HG02970 (cell line): ENCODE measurements at regions not wholly inside any gene's neighbourhood (a gene's known extent, or its start where the extent isn't known, plus 50 kb on each side); places are given as distances from the start of the nearest gene placed in this dataset.

ENCODE experiments used
- ATAC-seq: cut with Tn5 transposase; IDR thresholded peaks from one replicate; pipeline ENCODE4 v1.9.1; 2021; ENCODE audit warnings: mild to moderate bottlenecking, moderate library complexity, moderate number of reproducible peaks; ENCODE audit not compliant: unreplicated experiment, low FRiP score

- ATAC-seq: no peak
Observed at GRCh38 chr13:34577051-34577450, 365.0 kb upstream of the NBEA start.

DNA sequence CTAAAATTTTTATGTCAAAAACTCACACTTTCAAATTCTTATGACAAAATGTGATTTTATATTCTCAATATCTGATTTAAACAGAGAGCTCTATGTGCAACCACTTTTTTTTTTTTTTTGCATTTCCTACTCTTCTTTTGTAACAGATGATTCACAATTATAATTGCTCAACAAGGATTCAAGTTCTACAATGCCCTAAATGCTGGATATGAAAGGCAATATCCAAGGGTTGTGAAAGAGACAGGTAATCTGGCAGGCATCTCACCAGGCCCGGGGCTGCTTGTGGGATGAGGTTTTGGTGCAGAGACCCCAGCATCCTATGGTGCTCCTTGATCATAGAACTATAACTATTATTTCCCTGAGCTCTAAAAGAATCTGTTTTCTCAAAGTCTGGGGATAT is 363.6 kb upstream of the NBEA start:
- no peak for ATAC-seq

- no peak for ATAC-seq
Observed at GRCh38 chr13:34578917-34579316, 363.2 kb upstream of the NBEA start.

- ATAC-seq: no peak
Observed at GRCh38 chr13:34583181-34583580, 358.9 kb upstream of the NBEA start.

GRCh38 chr13:34587576-34587975 is 354.5 kb upstream of the NBEA start:
- ATAC-seq: no peak

- ATAC-seq: no peak
Observed at GRCh38 chr13:34588362-34588761, 353.7 kb upstream of the NBEA start.

- ATAC-seq: no peak
Observed at GRCh38 chr13:34589581-34589980, 352.5 kb upstream of the NBEA start.

GRCh38 chr13:34591129-34591528 is 350.9 kb upstream of the NBEA start:
- no peak for ATAC-seq

- no peak for ATAC-seq
Observed at GRCh38 chr13:34591900-34592529, 350.1 kb upstream of the NBEA start.

DNA sequence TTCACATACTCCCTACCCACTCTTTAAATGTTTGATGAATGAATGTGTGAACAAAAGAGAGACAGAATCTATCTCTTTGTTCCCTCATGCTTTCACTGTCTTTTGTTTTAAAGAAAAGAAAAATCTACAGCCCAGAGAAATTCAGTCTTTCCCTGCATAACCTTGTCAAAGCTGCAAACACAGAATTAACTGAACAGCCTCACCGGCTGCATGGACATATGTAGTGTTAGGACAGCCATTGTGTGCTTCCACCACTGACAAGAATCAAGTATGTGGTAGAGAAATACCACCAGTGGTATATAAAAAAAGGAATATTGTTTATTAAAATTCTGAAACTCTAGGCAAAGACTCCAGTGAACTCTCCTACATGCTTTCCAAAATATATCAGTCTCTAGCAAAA is 348.4 kb upstream of the NBEA start:
- no peak for ATAC-seq

- no peak for ATAC-seq
Observed at GRCh38 chr13:34594507-34594906, 347.6 kb upstream of the NBEA start.

DNA sequence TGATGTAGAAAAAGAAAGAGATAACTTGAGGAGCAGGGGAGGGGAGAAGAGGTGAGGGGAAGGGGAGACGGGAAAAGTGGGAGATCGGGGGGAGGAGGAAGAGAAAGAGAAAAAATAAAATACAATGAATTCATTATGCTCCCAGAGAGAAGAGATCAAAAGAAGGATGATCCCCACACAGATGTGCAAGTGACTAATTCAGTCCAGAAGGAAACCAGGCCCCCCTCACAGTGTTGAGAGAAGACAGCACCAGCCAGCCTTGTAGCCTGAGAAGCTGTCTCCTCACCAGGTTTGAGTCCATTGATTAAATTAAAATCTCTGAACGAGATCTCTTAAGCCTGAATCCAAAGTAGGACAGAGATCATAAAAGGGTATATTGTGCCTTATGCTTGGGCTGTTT is 333.7 kb upstream of the NBEA start:
- ATAC-seq: no peak

DNA sequence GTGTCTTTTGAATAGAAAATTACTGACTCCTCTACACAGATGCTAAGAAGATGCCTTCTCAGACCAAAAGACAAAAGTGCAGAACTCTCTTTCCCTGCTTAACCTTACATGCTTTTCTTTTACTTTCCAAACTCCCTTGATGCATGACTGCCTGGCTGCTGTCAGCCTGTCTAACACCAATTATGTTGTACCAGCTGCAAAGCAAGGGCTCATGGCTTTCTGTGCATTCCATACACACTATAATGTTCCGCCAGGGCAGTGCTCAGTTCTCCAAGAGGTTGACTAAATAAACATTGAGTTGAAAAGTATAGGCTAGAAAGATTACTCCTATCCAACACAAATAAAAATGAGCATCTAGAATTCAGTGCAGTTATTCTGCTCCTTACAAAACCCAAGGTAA is 330.4 kb upstream of the NBEA start:
- ATAC-seq: no peak

DNA sequence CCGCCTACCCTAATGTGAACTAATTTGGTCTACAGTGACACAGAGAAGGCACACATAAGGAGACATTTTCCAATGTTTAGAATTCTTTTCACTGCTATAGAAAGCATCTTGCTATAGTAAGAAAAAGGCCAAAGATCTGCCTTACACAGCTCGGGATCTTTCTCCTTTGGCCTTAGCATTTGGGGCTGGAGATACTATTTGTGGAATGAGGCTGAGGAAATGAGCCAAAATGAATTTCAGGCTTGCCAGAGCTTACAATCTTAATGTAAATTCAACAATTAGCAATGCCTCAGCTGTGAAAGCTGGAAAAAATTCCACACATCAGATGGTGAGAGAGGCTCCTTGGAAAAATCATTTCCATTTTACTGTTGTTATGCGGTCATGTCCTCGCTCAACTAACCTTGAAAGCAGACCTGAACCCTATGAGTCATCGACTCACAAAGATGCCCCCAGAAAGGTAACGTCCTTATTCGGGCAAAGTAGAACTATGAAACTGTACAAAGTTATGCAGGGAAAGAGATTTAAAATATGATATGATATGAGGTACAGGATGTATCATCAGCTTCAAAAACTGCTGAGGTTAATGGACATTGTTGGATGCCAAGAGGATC is 324.5 kb upstream of the NBEA start:
- ATAC-seq: no peak

DNA sequence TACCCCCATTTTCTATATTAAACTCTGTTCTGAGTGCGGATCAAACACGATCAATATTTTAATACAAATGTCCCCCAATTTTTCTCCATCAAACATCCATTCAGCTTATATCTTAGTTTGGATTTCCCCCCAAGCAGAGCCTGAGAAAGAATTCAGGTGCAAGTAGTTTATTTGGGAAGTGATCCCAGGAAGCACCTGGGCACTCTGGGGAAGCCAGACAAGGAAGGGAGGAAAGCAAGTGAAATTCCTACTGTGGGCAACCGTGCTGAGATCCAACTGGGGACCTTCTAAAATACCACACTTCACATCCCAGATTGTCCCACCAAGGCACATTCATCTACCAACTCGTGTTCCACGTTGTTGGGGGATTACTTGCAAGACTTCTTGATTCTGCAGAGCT is 323.4 kb upstream of the NBEA start:
- no peak for ATAC-seq

GRCh38 chr13:34619326-34619725 is 322.7 kb upstream of the NBEA start:
- ATAC-seq: no peak

DNA sequence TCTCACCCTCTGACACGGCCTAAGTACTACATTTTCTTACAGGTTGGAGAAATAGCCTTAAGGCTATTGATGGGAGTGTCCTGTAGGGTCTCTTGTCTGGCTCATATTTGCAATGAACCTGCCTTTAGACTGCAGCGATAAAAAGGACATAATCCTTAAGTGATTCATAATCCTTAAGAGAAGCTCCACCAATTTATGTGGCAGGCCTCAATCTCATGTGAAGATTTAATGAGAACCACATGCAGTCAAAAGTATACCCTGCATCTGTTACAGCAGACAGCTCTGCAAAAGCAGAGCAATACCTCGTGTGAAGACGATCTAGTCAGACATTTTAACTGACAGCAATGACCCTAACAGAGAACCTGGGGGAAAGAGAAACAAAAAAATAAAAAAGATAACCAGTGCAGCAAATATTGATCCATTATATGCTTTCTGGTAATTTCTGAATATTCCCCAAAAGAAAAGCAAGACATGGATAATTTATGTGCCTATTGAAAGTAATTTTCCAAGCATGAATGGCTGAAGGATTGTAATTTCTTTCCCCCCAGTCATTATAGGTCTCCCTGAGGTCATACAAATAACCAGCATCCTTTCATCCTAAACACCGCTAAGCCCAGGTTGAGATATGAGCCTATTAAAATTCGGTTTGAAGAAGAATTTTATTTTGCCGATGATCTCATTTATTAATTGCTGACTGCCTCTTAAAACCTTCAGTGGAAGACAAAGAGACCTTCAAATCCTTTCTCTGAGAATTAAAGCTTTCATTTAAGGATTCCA is 321.8 kb upstream of the NBEA start:
- no peak for ATAC-seq

DNA sequence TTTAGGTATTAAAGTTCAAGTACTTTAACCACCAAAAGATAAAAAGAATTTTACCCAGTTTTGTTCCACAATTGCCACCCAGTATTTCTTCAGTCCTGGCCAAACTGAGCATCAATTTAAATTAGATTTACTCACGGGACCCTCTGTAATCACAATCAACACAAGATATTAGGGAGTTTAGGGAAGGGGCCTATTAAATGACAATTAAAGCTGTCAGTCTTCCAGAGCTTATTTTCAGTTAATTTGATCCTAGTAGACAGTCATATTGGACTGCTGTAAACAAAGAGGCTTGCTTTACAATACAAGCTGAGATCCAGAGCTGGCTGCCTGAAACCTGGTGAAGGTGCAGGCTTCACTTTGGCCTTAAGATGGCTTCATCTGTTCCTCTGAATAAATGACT is 321.2 kb upstream of the NBEA start:
- no peak for ATAC-seq

DNA sequence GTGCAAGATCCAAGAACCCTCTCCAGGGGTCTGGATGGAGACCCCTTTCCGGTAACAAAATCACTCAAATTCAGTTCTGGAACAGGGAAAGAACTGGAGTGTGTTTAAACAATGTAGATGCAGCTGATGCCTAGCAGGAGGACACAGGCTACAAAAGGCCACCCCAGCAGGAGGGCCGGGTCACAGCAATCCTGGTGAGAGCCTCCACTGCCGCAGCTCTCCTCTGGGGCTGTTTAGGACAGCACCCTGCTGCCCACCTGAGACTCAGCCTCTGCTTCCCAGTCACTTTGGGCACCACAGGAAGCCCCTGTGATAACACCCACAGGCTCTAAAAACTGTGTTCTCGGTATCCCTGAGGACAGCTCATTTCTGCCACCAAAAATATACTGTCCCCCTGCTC is 318.7 kb upstream of the NBEA start:
- ATAC-seq: no peak

DNA sequence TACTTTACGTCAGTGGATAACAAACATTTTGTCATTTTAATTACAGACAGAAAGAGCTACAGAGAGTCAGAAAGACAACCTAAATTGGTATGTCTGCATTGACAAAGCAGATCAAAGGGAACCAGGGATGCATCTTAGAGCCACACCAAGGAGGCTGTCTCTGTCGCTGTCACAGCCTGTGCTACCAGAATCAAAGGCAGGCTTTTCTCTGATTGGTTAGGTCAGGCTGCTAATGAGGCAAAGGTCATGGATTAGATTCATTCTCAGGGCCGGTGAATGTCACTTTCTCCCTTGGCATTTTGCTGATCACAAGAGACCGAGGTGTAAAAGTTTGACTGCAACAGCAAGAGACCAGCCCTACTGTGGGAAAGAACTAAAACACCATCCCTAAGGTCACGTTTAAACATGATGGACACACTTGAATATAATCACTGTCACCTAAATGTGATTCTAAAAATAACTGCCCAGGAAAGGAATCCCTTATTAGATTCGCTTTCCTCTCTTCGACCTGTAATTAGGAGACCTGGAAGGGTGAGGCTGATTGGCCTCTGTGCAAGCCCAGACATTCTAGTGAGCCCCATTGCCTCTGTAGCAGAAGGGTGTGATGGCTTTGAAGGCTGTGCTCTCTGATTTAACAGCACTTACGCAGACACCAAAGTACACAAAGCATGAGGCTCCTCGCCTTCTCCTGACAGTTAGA is 314.4 kb upstream of the NBEA start:
- ATAC-seq: no peak

- ATAC-seq: no peak
Observed at GRCh38 chr13:34628209-34628682, 313.8 kb upstream of the NBEA start.
